Neural crest cell (in vitro differentiated cells): ENCODE measurements at regions not wholly inside any gene's neighbourhood (a gene's known extent, or its start where the extent isn't known, plus 50 kb on each side); places are given as distances from the start of the nearest gene placed in this dataset.

Source experiments
- DNase-seq: peaks from one replicate; pipeline ENCODE4 v3.0.0; 2021; ENCODE audit warnings: low read depth, mixed read lengths, low spot score
- H3K27ac Mint-ChIP-seq: one replicate; pipeline ENCODE4 v1.8.0; 2021; ENCODE audit warnings: mild to moderate bottlenecking, mixed read lengths; ENCODE audit not compliant: unreplicated experiment
- H3K27me3 Mint-ChIP-seq: 2 replicates; pipeline ENCODE4 v1.8.0; 2021; ENCODE audit warnings: low read depth, mild to moderate bottlenecking, mixed read lengths
- H3K36me3 Mint-ChIP-seq: 2 replicates; pipeline ENCODE4 v1.8.0; 2021; ENCODE audit warnings: low read depth, mild to moderate bottlenecking, mixed read lengths
- H3K4me1 Mint-ChIP-seq: 2 replicates; pipeline ENCODE4 v1.8.0; 2021; ENCODE audit warnings: mixed read lengths
- H3K4me3 Mint-ChIP-seq: one replicate; pipeline ENCODE4 v1.8.0; 2021; ENCODE audit warnings: mild to moderate bottlenecking, mixed read lengths
- H3K9me3 Mint-ChIP-seq: 2 replicates; pipeline ENCODE4 v1.8.0; 2021; ENCODE audit warnings: mixed read lengths
- TF ChIP-seq, protein P1 (sequence below): fragments of 200-600 bp; sonication (generic); conservative IDR thresholded peaks from 2 replicates; pipeline ENCODE4 v1.5.0; 2021; ENCODE audit warnings: antibody characterized with exemption, mild to moderate bottlenecking

DNA sequence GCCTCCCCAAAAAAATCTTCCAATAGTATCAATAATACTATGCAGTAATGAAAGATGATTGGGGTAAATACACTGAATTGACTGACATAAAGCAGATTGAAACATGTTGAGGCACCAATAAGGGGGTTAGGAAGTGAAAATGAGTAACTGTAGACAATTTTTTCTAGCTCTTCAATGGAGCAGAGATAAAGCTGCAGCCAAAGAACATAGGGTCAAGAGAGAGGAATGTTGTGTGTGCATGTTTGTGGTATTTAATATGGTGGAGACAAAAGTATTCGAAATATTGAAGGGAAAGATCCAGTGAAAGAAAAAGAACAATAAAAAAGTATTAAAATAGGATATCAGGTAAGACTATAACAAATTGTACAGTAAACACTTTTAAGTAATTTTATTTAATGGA is 450.0 kb upstream of the CCDC179 start:
- H3K27me3 Mint-ChIP-seq: no peaks in the 10 kb centered on the region
- no peaks in the 10 kb centered on the region for H3K9me3 Mint-ChIP-seq
- no peak for DNase-seq
- peaks cover 12% of the 10 kb centered on the region for H3K4me1 Mint-ChIP-seq
- H3K27ac Mint-ChIP-seq: no peak overlapping the region
- no peak overlapping the region for H3K4me3 Mint-ChIP-seq
- H3K36me3 Mint-ChIP-seq: no peaks in the 10 kb centered on the region
- TF ChIP-seq, protein P1, sequence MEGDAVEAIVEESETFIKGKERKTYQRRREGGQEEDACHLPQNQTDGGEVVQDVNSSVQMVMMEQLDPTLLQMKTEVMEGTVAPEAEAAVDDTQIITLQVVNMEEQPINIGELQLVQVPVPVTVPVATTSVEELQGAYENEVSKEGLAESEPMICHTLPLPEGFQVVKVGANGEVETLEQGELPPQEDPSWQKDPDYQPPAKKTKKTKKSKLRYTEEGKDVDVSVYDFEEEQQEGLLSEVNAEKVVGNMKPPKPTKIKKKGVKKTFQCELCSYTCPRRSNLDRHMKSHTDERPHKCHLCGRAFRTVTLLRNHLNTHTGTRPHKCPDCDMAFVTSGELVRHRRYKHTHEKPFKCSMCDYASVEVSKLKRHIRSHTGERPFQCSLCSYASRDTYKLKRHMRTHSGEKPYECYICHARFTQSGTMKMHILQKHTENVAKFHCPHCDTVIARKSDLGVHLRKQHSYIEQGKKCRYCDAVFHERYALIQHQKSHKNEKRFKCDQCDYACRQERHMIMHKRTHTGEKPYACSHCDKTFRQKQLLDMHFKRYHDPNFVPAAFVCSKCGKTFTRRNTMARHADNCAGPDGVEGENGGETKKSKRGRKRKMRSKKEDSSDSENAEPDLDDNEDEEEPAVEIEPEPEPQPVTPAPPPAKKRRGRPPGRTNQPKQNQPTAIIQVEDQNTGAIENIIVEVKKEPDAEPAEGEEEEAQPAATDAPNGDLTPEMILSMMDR: no peak

DNA sequence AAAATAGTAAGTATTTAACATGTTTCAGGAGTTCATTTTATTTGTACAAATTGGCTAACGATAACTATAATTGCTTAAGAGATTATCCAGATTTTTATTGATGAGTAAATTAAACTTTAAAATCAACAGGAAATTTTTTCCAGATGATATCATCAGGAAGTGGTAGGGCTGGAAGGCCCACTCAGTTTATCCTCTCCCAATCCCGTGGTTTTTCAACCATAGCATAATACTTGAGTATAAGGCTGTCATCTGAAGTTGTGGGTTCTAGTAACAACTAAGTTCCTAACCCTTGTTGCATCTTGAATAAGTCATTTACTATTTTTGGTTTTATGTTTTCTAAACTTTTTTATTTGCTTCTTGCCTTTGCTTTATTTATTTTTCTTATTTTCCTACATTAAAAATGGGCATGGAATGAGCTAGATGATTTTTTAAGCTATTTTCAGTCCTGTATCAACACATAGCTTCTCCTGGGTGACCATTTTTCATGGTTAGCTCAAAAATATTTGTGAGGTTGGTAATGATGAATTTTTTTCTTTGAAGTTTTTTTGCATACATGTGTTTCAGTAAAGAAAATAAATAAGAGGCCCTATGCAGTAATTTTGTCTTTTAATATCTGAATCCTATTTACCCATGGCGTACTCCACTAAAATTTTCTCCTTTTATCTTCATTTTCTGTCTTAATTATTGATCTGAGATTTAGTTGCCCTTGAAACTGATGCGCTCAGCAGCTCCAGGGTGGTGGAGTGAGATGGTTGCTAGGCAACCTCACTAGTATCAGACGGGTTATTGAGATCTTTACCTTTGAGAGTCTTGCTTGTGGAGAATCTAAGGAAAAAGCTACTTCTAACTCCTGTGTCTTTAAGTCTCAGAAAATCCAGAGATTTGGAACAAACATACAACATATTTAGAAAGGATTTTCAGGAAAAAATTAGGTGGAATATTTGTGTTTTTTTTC is 452.0 kb upstream of the CCDC179 start:
- H3K27ac Mint-ChIP-seq: no peak overlapping the region

DNA sequence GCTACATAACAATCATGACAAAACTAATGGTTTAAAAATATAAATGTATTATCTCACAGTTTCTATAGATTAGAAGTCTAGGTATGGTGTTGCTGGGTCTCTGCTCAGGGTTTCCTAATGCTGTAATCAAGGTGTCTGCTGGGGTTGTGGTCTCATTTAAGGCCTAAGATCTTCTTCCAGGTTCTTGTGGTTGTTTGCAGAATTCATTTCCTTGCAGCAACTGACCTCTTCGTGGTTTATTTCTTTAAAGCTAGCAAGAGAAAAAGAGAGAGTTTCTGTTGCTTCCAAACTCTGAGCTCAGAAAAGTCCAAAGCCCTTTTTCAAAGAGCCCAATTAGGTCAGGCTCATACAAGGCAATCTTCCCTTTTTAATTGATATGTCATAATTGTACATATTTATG is 452.7 kb upstream of the CCDC179 start:
- no peaks in the 10 kb centered on the region for H3K27me3 Mint-ChIP-seq
- H3K27ac Mint-ChIP-seq: no peak overlapping the region
- H3K36me3 Mint-ChIP-seq: no peaks in the 10 kb centered on the region
- H3K9me3 Mint-ChIP-seq: no peaks in the 10 kb centered on the region
- DNase-seq: no peak
- H3K4me3 Mint-ChIP-seq: no peak overlapping the region
- H3K4me1 Mint-ChIP-seq: peaks cover 12% of the 10 kb centered on the region
- TF ChIP-seq, protein P1: no peak

More for the DNA sequence above, 452.0 kb upstream of the CCDC179 start:
- no peaks in the 10 kb centered on the region for H3K27me3 Mint-ChIP-seq
- H3K36me3 Mint-ChIP-seq: no peaks in the 10 kb centered on the region
- DNase-seq: no peak
- no peak overlapping the region for H3K4me3 Mint-ChIP-seq
- TF ChIP-seq, protein P1: no peak
- H3K9me3 Mint-ChIP-seq: no peaks in the 10 kb centered on the region
- H3K4me1 Mint-ChIP-seq: peaks cover 12% of the 10 kb centered on the region

DNA sequence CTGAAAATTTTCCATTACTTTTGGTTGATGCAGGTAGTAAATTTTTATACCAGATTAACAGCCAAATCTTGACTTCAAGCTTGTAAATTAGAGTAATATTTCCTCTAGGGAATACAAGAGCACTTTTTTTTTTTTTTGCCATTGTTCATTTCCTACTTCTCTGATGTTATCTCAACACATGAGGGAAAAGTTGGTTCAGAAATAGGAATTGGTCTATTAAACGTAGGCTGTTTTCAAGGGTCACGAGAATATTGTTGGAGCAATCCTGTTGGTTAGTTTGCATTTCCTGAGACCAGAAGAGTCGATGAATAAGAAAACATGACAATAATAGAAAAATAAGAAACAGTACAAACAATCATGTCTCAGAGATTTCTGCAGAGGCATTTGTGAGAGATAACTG is 453.9 kb upstream of the CCDC179 start:
- TF ChIP-seq, protein P1: no peak
- DNase-seq: no peak
- H3K36me3 Mint-ChIP-seq: no peaks in the 10 kb centered on the region
- no peak overlapping the region for H3K4me3 Mint-ChIP-seq
- H3K27ac Mint-ChIP-seq: no peak overlapping the region
- H3K9me3 Mint-ChIP-seq: no peaks in the 10 kb centered on the region
- H3K4me1 Mint-ChIP-seq: peaks cover 12% of the 10 kb centered on the region
- no peaks in the 10 kb centered on the region for H3K27me3 Mint-ChIP-seq

DNA sequence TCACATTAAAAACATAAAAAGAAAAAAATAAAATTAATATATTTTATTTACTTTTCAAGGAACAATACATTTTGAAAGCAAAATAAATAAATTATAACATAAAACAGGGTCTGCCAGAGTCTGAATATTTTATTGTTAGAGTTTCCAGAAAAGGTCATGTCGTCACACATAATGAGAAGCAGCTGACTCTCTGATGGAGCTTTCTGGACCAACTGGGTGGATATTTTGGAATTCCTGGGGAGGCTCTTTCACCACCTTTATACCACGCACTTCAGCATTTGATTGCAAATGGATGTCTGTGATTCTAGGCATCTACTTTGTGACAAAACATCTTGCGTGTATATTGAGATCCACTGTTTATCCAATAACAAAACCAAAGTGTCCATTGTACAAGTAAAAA is 455.0 kb upstream of the CCDC179 start:
- H3K9me3 Mint-ChIP-seq: peaks cover 3% of the 10 kb centered on the region
- no peaks in the 10 kb centered on the region for H3K36me3 Mint-ChIP-seq
- TF ChIP-seq, protein P1: no peak
- H3K4me1 Mint-ChIP-seq: peaks cover 12% of the 10 kb centered on the region
- H3K27ac Mint-ChIP-seq: no peak overlapping the region
- no peaks in the 10 kb centered on the region for H3K27me3 Mint-ChIP-seq
- DNase-seq: no peak
- no peak overlapping the region for H3K4me3 Mint-ChIP-seq
